Vagina (tissue), 2 donors: ENCODE measurements at regions not wholly inside any gene's neighbourhood (a gene's known extent, or its start where the extent isn't known, plus 50 kb on each side); places are given as distances from the start of the nearest gene placed in this dataset.

Experiments
- DNase-seq, 2 donors: peaks; one replicate each; pipeline ENCODE4 v3.0.0-alpha.2; 2017; ENCODE audit errors: extremely low spot score in 2 of 2
- H3K27ac ChIP-seq: fragments of 200-600 bp; sonication (generic); one replicate; pipeline ENCODE4 v1.5.1; 2019
- H3K27me3 ChIP-seq: fragments of 200-600 bp; sonication (generic); one replicate; pipeline ENCODE4 v1.5.1; 2019
- H3K36me3 ChIP-seq, 2 donors: fragments of 200-600 bp; sonication (generic); one replicate each; pipeline ENCODE4 v1.5.1; 2017 to 2019
- H3K4me1 ChIP-seq: fragments of 200-600 bp; sonication (generic); one replicate; pipeline ENCODE4 v1.5.1; 2019
- H3K4me3 ChIP-seq, 2 donors: fragments of 200-600 bp; sonication (generic); 1 replicate in 1 of 2; 2 replicates in 1 of 2; pipeline ENCODE4 v1.5.1; 2016 to 2019
- H3K9me3 ChIP-seq: fragments of 200-600 bp; sonication (generic); one replicate; pipeline ENCODE4 v1.5.1; 2019
- POLR2A ChIP-seq, 2 donors: fragments of 450-650 bp; IDR thresholded peaks; one replicate each; pipeline ENCODE4 v1.6.1; 2017; ENCODE audit warnings: antibody characterized with exemption in 2 of 2, mild to moderate bottlenecking in 2 of 2, moderate library complexity in 2 of 2
- POLR2AphosphoS5 ChIP-seq, 2 donors: sonication (generic); formaldehyde crosslinking; IDR thresholded peaks; one replicate each; pipeline ENCODE4 v1.9.0; 2017; ENCODE audit warnings: antibody characterized with exemption in 2 of 2, mild to moderate bottlenecking in 2 of 2, low read depth in 1 of 2; ENCODE audit not compliant: insufficient read depth in 1 of 2
- intact Hi-C: fragments of 100-400 bp; cut with DNase I; formaldehyde crosslinking; loops from one replicate; pipeline ENCODE4 v1.15.1; 2023
- TF ChIP-seq, protein P1 (sequence below), 3 experiments: fragments of 450-650 bp in 2 of 3; fragments of 200-600 bp in 1 of 3; sonication (generic) in 1 of 3; IDR thresholded peaks; one replicate each; pipeline ENCODE4 v1.5.1; 2017 to 2019; ENCODE audit warnings: antibody characterized with exemption in 3 of 3, mild to moderate bottlenecking in 2 of 3, moderate library complexity in 2 of 3

DNA sequence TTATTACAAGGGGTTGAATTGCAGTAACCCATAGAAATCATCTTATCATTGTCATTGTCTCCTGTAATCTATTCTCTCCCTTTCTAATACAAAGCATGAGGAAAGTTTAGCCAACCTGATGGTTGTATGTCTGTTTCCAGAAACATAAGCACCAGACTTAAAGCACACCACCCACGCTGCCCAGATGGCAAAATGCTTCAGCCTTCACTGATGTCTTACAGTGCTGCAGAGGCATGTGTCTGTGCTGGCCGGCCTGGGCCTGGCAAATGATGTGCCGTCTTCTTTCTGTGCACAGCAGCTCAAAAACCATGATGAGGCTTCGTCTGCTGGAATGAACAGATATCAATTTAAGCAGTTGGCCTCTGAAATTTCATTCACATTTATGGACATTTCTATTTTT lies 443.0 kb upstream of the RGPD4 start:
- Histone ChIP-seq H3K4me1 (no peaks in the 10 kb centered on the region), H3K27me3 (no peaks in the 10 kb centered on the region), H3K36me3 (no peaks in the 10 kb centered on the region), H3K4me3 (no peak overlapping the region), H3K27ac (no peak overlapping the region), H3K9me3 (no peaks in the 10 kb centered on the region)
- DNase-seq, result no peak
- TF ChIP-seq POLR2A (IDR thresholded peaks at IDR 0.05), result no peak
- no peak for TF ChIP-seq POLR2AphosphoS5 (IDR thresholded peaks at IDR 0.05; ENCODE audit: insufficient read depth in 1 of 2, low read depth in 1 of 2)
- intact Hi-C loops, result no loop called here

DNA sequence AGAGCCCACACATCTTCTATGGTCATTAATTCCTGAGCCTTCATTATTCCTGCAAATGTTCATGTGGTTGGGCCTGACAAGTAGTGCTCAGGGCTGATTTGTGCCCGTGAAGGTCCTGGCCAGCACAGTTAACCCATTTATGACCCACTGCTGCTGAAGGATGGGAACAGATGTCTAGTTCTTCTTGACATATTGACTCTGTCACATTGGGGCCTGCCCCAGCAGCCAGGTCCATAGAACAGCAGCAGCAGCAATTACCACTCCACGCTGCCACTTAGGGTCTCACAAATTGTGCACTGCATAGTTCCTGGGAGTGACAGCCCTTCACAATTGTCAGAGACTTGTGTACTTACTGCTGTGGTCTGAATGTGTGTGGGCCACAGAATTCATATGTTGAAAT lies 442.3 kb upstream of the RGPD4 start:
- intact Hi-C loops, result no loop called here

GRCh38 chr2:107385921-107386320 lies 440.8 kb upstream of the RGPD4 start:
- no peaks in the 10 kb centered on the region for H3K4me1 ChIP-seq
- DNase-seq, result no peak
- no peak overlapping the region for H3K4me3 ChIP-seq
- no peaks in the 10 kb centered on the region for H3K36me3 ChIP-seq
- no peak overlapping the region for H3K27ac ChIP-seq
- TF ChIP-seq, protein P1, sequence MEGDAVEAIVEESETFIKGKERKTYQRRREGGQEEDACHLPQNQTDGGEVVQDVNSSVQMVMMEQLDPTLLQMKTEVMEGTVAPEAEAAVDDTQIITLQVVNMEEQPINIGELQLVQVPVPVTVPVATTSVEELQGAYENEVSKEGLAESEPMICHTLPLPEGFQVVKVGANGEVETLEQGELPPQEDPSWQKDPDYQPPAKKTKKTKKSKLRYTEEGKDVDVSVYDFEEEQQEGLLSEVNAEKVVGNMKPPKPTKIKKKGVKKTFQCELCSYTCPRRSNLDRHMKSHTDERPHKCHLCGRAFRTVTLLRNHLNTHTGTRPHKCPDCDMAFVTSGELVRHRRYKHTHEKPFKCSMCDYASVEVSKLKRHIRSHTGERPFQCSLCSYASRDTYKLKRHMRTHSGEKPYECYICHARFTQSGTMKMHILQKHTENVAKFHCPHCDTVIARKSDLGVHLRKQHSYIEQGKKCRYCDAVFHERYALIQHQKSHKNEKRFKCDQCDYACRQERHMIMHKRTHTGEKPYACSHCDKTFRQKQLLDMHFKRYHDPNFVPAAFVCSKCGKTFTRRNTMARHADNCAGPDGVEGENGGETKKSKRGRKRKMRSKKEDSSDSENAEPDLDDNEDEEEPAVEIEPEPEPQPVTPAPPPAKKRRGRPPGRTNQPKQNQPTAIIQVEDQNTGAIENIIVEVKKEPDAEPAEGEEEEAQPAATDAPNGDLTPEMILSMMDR (IDR thresholded peaks at IDR 0.05), result no peak
- TF ChIP-seq POLR2AphosphoS5 (IDR thresholded peaks at IDR 0.05; ENCODE audit: insufficient read depth in 1 of 2, low read depth in 1 of 2) (no peak), POLR2A (IDR thresholded peaks at IDR 0.05) (no peak)
- H3K9me3 ChIP-seq, result no peaks in the 10 kb centered on the region
- intact Hi-C loops, result no loop called here
- no peaks in the 10 kb centered on the region for H3K27me3 ChIP-seq

More for the DNA sequence above, 442.3 kb upstream of the RGPD4 start:
- no peak for TF ChIP-seq POLR2AphosphoS5 (IDR thresholded peaks at IDR 0.05; ENCODE audit: insufficient read depth in 1 of 2, low read depth in 1 of 2)
- TF ChIP-seq POLR2A (IDR thresholded peaks at IDR 0.05), result no peak
- TF ChIP-seq, protein P1 (IDR thresholded peaks at IDR 0.05), result no peak
- no peak overlapping the region for H3K4me3 ChIP-seq
- no peak overlapping the region for H3K27ac ChIP-seq
- no peaks in the 10 kb centered on the region for H3K4me1 ChIP-seq
- no peaks in the 10 kb centered on the region for H3K9me3 ChIP-seq
- no peaks in the 10 kb centered on the region for H3K36me3 ChIP-seq
- no peaks in the 10 kb centered on the region for H3K27me3 ChIP-seq
- DNase-seq, result no peak

GRCh38 chr2:107392241-107392704 lies 434.4 kb upstream of the RGPD4 start:
- TF ChIP-seq, protein P1 (IDR thresholded peaks at IDR 0.05), result no peak
- no peak for TF ChIP-seq POLR2AphosphoS5 (IDR thresholded peaks at IDR 0.05; ENCODE audit: insufficient read depth in 1 of 2, low read depth in 1 of 2)
- no peak for TF ChIP-seq POLR2A (IDR thresholded peaks at IDR 0.05)
- Histone ChIP-seq H3K27ac (no peak overlapping the region), H3K9me3 (no peaks in the 10 kb centered on the region), H3K36me3 (no peaks in the 10 kb centered on the region), H3K4me1 (no peaks in the 10 kb centered on the region), H3K4me3 (no peak overlapping the region), H3K27me3 (no peaks in the 10 kb centered on the region)
- no peak for DNase-seq
- intact Hi-C loops, result no loop called here

GRCh38 chr2:107393516-107393915 lies 433.2 kb upstream of the RGPD4 start:
- H3K4me1 ChIP-seq, result no peaks in the 10 kb centered on the region
- intact Hi-C loops, result no loop called here
- H3K36me3 ChIP-seq, result no peaks in the 10 kb centered on the region
- H3K4me3 ChIP-seq, result no peak overlapping the region
- H3K9me3 ChIP-seq, result no peaks in the 10 kb centered on the region
- DNase-seq, result no peak
- no peak overlapping the region for H3K27ac ChIP-seq
- H3K27me3 ChIP-seq, result no peaks in the 10 kb centered on the region
- TF ChIP-seq POLR2AphosphoS5 (IDR thresholded peaks at IDR 0.05; ENCODE audit: insufficient read depth in 1 of 2, low read depth in 1 of 2), result no peak
- no peak for TF ChIP-seq POLR2A (IDR thresholded peaks at IDR 0.05)
- TF ChIP-seq, protein P1 (IDR thresholded peaks at IDR 0.05), result no peak
